Mesenchymal stem cell (in vitro differentiated cells and primary cell): ENCODE measurements at regions not wholly inside any gene's neighbourhood (a gene's known extent, or its start where the extent isn't known, plus 50 kb on each side); places are given as distances from the start of the nearest gene placed in this dataset.

Source experiments
- DNase-seq: peaks from one replicate; pipeline ENCODE4 v3.0.0-alpha.2; 2013
- H2AFZ ChIP-seq: one replicate; pipeline ENCODE4 v1.6.1; 2013; ENCODE audit warnings: low read depth, mild to moderate bottlenecking, control low read depth, inconsistent platforms, low read length, moderate library complexity
- H2AK5ac ChIP-seq: 2 replicates; pipeline ENCODE4 v1.6.1; 2013; ENCODE audit warnings: low read length, moderate library complexity, mild to moderate bottlenecking, inconsistent platforms; ENCODE audit not compliant: severe bottlenecking
- H2BK120ac ChIP-seq: one replicate; pipeline ENCODE4 v1.6.1; 2013; ENCODE audit warnings: low read depth, mild to moderate bottlenecking, inconsistent platforms, low read length, moderate library complexity
- H2BK12ac ChIP-seq, 2 experiments: one replicate each; pipeline ENCODE4 v1.6.1; 2013; ENCODE audit warnings: inconsistent platforms in 2 of 2, low read length in 2 of 2, mild to moderate bottlenecking in 2 of 2, moderate library complexity in 2 of 2, control low read depth in 1 of 2
- H2BK15ac ChIP-seq: one replicate; pipeline ENCODE4 v1.6.1; 2013; ENCODE audit warnings: mild to moderate bottlenecking, low read depth, inconsistent platforms; ENCODE audit not compliant: poor library complexity, severe bottlenecking
- H2BK5ac ChIP-seq: 2 replicates; pipeline ENCODE4 v1.6.1; 2013; ENCODE audit warnings: low read depth, mild to moderate bottlenecking, low read length, control low read depth, inconsistent platforms; ENCODE audit not compliant: poor library complexity, severe bottlenecking
- H3K14ac ChIP-seq, 2 experiments: one replicate each; pipeline ENCODE4 v1.6.1; 2013; ENCODE audit warnings: inconsistent platforms in 2 of 2, low read length in 2 of 2, control low read depth in 1 of 2, mild to moderate bottlenecking in 1 of 2, moderate library complexity in 1 of 2
- H3K18ac ChIP-seq, 2 experiments: one replicate each; pipeline ENCODE4 v1.6.1; 2013; ENCODE audit warnings: inconsistent platforms in 2 of 2, low read length in 2 of 2, control low read depth in 1 of 2, low read depth in 1 of 2, mild to moderate bottlenecking in 1 of 2
- H3K23ac ChIP-seq, 2 experiments: one replicate each; pipeline ENCODE4 v1.6.1; 2013; ENCODE audit warnings: inconsistent platforms in 2 of 2, low read length in 2 of 2, mild to moderate bottlenecking in 2 of 2, moderate library complexity in 2 of 2, control low read depth in 1 of 2
- H3K27ac ChIP-seq: 2 replicates; pipeline ENCODE4 v1.5.1; 2013; ENCODE audit warnings: mild to moderate bottlenecking, moderate library complexity, low read length, control low read depth, inconsistent platforms; ENCODE audit not compliant: poor library complexity, severe bottlenecking
- H3K27me3 ChIP-seq, 2 experiments: 2 replicates each; pipeline versions ENCODE4 v1.6.1 to v1.7.0; 2013; ENCODE audit warnings: low read length in 2 of 2, mild to moderate bottlenecking in 2 of 2, moderate library complexity in 2 of 2, control low read depth in 1 of 2, inconsistent platforms in 1 of 2; ENCODE audit not compliant: control insufficient read depth in 1 of 2, insufficient read depth in 1 of 2
- H3K36me3 ChIP-seq, 2 experiments: 2 replicates each; pipeline versions ENCODE4 v1.6.1 to v1.7.0; 2013; ENCODE audit warnings: low read length in 2 of 2, control low read depth in 1 of 2, inconsistent platforms in 1 of 2, low read depth in 1 of 2, mild to moderate bottlenecking in 1 of 2; ENCODE audit not compliant: insufficient read depth in 2 of 2, control insufficient read depth in 1 of 2
- H3K4ac ChIP-seq, 2 experiments: one replicate each; pipeline ENCODE4 v1.6.1; 2013; ENCODE audit warnings: inconsistent platforms in 2 of 2, low read length in 2 of 2, mild to moderate bottlenecking in 2 of 2, moderate library complexity in 2 of 2, control low read depth in 1 of 2, low read depth in 1 of 2
- H3K4me1 ChIP-seq: 2 replicates; pipeline ENCODE4 v1.6.1; 2013; ENCODE audit warnings: low read depth, low read length, control low read depth; ENCODE audit not compliant: control insufficient read depth, insufficient read depth
- H3K4me2 ChIP-seq: 2 replicates; pipeline ENCODE4 v1.6.1; 2013; ENCODE audit warnings: low read length, mild to moderate bottlenecking, inconsistent platforms; ENCODE audit not compliant: poor library complexity, severe bottlenecking
- H3K4me3 ChIP-seq, 2 experiments: 2 replicates each; pipeline versions ENCODE4 v1.5.1 to v1.7.0; 2013; ENCODE audit warnings: low read length in 2 of 2, mild to moderate bottlenecking in 2 of 2, control low read depth in 1 of 2, low read depth in 1 of 2; ENCODE audit not compliant: insufficient read depth in 1 of 2
- H3K79me1 ChIP-seq: replicated peaks from 2 replicates; pipeline ENCODE4 v1.6.1; 2013; ENCODE audit warnings: mild to moderate bottlenecking, control low read depth, low read length, inconsistent platforms; ENCODE audit not compliant: poor library complexity, severe bottlenecking
- H3K9ac ChIP-seq: 2 replicates; pipeline ENCODE4 v1.7.0; 2013; ENCODE audit warnings: mild to moderate bottlenecking, low read length, moderate library complexity
- H3K9me3 ChIP-seq: 2 replicates; pipeline ENCODE4 v1.7.0; 2013; ENCODE audit warnings: mild to moderate bottlenecking, low read length; ENCODE audit not compliant: control insufficient read depth
- H4K8ac ChIP-seq: one replicate; pipeline ENCODE4 v1.6.1; 2013; ENCODE audit warnings: inconsistent platforms, mild to moderate bottlenecking, low read length, moderate library complexity
- H4K91ac ChIP-seq: one replicate; pipeline ENCODE4 v1.6.1; 2013; ENCODE audit warnings: mild to moderate bottlenecking, low read length, inconsistent platforms
- WGBS: methylation state at CpG from one replicate; pipeline ENCODE4 v1.1.7; 2013; ENCODE audit warnings: mixed read lengths; 5-methylcytosine and 5-hydroxymethylcytosine counted together

DNA sequence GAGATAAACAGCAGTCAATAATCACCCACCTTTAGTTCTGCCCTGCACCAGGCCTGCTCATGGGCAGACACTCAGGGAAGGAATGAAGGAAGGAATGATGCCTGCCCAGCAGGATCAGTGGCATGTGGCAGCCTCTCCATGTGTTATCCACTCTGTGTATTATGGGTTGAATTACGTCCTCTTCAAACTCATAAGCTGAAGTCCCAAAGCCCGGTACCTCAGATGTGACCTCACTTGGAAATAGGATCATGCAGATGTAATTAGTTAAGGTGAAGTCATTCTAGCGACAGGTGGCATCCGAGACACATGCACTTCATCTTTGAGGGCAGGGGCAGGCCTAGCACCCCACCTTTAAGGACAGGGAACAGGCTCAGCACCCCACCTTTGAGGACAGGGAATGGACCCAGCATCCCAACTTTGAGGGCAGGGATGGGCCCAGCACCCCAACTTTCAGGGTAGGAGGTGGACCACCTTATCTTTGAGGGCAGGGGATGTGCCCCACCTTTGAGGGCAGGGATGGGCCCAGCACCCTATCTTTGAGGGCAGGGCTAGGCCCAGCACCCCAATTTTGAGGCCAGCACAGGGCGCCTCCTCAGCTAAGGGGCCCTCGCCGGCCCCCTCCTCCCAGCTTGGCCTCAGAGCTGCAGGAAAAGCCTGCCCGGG is 127.6 kb downstream of the URI1 start:
- Histone ChIP-seq H2AFZ (no peak overlapping the region), H4K8ac (no peak overlapping the region), H3K4me2 (no peak overlapping the region), H2BK5ac (no peak overlapping the region), H2BK15ac (no peak overlapping the region), H3K27me3 (peaks cover 1 to 3% of the 10 kb centered on the region in 2 experiments), H4K91ac (no peak overlapping the region), H3K36me3 (no peaks in the 10 kb centered on the region), H3K4me3 (no peak overlapping the region), H2BK120ac (no peak overlapping the region), H3K79me1 (no peaks in the 10 kb centered on the region), H3K18ac (no peak overlapping the region), H2AK5ac (no peak overlapping the region), H3K9ac (no peak overlapping the region), H2BK12ac (no peak overlapping the region), H3K4ac (no peak overlapping the region), H3K23ac (no peak overlapping the region), H3K9me3 (no peaks in the 10 kb centered on the region), H3K4me1 (no peaks in the 10 kb centered on the region), H3K14ac (no peak overlapping the region), H3K27ac (no peak overlapping the region)
- DNase-seq = no peak
- WGBS = 74% methylated on average over 8 of the region's 8 CpGs

- H3K27me3 ChIP-seq = peaks cover 3% of the 10 kb centered on the region in 2 experiments
- H2BK12ac ChIP-seq = no peak overlapping the region
- H2BK5ac ChIP-seq = no peak overlapping the region
- no peak overlapping the region for H3K4ac ChIP-seq
- H3K4me1 ChIP-seq = no peaks in the 10 kb centered on the region
- no peak overlapping the region for H2BK120ac ChIP-seq
- no peak for DNase-seq
- H3K4me2 ChIP-seq = no peak overlapping the region
- no peak overlapping the region for H2AK5ac ChIP-seq
- no peak overlapping the region for H2BK15ac ChIP-seq
- H3K27ac ChIP-seq = no peak overlapping the region
- no peaks in the 10 kb centered on the region for H3K79me1 ChIP-seq
- no peak overlapping the region for H3K18ac ChIP-seq
- no peak overlapping the region for H4K8ac ChIP-seq
- H3K14ac ChIP-seq = no peak overlapping the region
- H3K9me3 ChIP-seq = no peaks in the 10 kb centered on the region
- 78% methylated on average over 28 of the region's 29 CpGs for WGBS
- no peak overlapping the region for H3K4me3 ChIP-seq
- no peak overlapping the region for H2AFZ ChIP-seq
- no peaks in the 10 kb centered on the region for H3K36me3 ChIP-seq
- no peak overlapping the region for H4K91ac ChIP-seq
- no peak overlapping the region for H3K9ac ChIP-seq
- no peak overlapping the region for H3K23ac ChIP-seq
These were observed 128.3 kb downstream of the URI1 start for GRCh38 chr19:30070198-30070967.

DNA sequence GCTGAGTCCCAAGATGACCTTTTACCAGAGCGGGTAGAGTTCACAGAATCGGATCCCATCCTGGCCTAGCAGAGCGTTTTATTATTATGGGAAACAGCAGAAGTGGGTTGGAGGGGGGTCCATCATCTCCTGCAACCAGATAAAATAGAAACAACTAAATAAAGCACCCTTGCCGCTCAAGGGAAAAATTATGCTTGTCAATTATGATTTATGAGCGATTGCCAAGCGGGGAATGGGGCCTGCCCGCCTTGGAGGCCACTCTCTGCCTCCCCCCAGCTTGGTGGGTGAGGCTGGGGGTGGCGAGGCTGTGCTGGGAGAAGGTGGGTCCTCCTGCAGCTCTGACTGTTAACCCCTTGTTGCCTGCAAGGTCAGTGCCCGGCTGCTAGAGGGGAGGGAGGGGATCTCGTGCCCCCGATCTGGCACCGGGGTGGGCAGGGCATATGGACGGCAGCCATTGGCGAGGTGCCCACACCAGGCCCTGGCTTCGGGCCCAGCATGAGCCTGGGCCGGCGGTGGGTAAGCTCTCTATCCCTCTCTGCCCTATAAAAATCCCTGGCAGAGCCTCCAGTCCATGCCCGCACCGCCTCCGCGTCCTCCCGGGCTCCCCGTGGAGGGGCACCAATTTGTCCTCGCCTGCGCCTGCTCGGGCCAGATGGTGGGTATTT is 129.1 kb downstream of the URI1 start:
- DNase-seq = no peak
- no peak overlapping the region for H3K4me2 ChIP-seq
- no peaks in the 10 kb centered on the region for H3K36me3 ChIP-seq
- H3K9ac ChIP-seq = no peak overlapping the region
- H3K27ac ChIP-seq = no peak overlapping the region
- H2BK15ac ChIP-seq = no peak overlapping the region
- H2BK5ac ChIP-seq = no peak overlapping the region
- no peaks in the 10 kb centered on the region for H3K4me1 ChIP-seq
- peaks cover 3% of the 10 kb centered on the region in 2 experiments for H3K27me3 ChIP-seq
- H3K23ac ChIP-seq = no peak overlapping the region
- WGBS = 89% methylated on average over 25 of the region's 26 CpGs
- H3K4me3 ChIP-seq = no peak overlapping the region
- H3K79me1 ChIP-seq = no peaks in the 10 kb centered on the region
- H4K8ac ChIP-seq = no peak overlapping the region
- no peak overlapping the region for H4K91ac ChIP-seq
- no peak overlapping the region for H3K14ac ChIP-seq
- H2BK12ac ChIP-seq = no peak overlapping the region
- H2AK5ac ChIP-seq = no peak overlapping the region
- H3K4ac ChIP-seq = no peak overlapping the region
- no peak overlapping the region for H3K18ac ChIP-seq
- H3K9me3 ChIP-seq = no peaks in the 10 kb centered on the region
- no peak overlapping the region for H2AFZ ChIP-seq
- no peak overlapping the region for H2BK120ac ChIP-seq

GRCh38 chr19:30071871-30072270 is 129.8 kb downstream of the URI1 start:
- H3K9me3 ChIP-seq = no peaks in the 10 kb centered on the region
- H2BK5ac ChIP-seq = no peak overlapping the region
- H3K27me3 ChIP-seq = peaks cover 3% of the 10 kb centered on the region in 2 experiments
- no peak overlapping the region for H2AFZ ChIP-seq
- no peak overlapping the region for H3K4me3 ChIP-seq
- DNase-seq = no peak
- WGBS = 89% methylated on average over 15 of the region's 15 CpGs
- H2BK12ac ChIP-seq = no peak overlapping the region
- H3K9ac ChIP-seq = no peak overlapping the region
- H4K91ac ChIP-seq = no peak overlapping the region
- H3K4me2 ChIP-seq = no peak overlapping the region
- H3K79me1 ChIP-seq = no peaks in the 10 kb centered on the region
- no peak overlapping the region for H2BK120ac ChIP-seq
- H2AK5ac ChIP-seq = no peak overlapping the region
- no peak overlapping the region for H3K23ac ChIP-seq
- H3K4me1 ChIP-seq = no peaks in the 10 kb centered on the region
- no peak overlapping the region for H3K18ac ChIP-seq
- H3K4ac ChIP-seq = no peak overlapping the region
- no peak overlapping the region for H2BK15ac ChIP-seq
- H4K8ac ChIP-seq = no peak overlapping the region
- H3K27ac ChIP-seq = no peak overlapping the region
- H3K14ac ChIP-seq = no peak overlapping the region
- H3K36me3 ChIP-seq = no peaks in the 10 kb centered on the region
